GM12874 (cell line): ENCODE measurements at regions not wholly inside any gene's neighbourhood (a gene's known extent, or its start where the extent isn't known, plus 50 kb on each side); places are given as distances from the start of the nearest gene placed in this dataset.

Experiments used
- TF ChIP-seq, protein P1 (sequence below): IDR thresholded peaks from 2 replicates; pipeline ENCODE4 v1.5.1; 2011; ENCODE audit warnings: low read depth, mild to moderate bottlenecking, control low read depth, low read length, moderate library complexity; ENCODE audit not compliant: insufficient read depth

DNA sequence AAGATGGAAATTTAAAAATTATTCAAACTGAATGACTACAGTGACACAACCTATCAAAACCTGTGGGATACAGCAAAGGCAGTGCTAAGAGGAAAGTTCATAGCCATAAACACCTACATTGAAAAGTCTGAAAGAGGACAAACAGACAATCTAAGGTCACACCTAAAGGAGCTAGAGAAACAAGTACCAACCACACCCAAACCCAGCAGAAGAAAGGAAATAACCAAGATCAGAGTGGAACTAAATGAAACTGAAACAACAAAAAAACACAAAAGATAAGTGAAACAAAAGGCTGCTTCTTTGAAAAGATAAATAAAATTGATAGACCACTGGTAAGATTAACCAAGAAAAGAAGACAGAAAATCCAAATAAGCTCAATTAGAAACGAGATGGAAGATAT is 247.2 kb upstream of the ZNF804A start:
- TF ChIP-seq, protein P1, sequence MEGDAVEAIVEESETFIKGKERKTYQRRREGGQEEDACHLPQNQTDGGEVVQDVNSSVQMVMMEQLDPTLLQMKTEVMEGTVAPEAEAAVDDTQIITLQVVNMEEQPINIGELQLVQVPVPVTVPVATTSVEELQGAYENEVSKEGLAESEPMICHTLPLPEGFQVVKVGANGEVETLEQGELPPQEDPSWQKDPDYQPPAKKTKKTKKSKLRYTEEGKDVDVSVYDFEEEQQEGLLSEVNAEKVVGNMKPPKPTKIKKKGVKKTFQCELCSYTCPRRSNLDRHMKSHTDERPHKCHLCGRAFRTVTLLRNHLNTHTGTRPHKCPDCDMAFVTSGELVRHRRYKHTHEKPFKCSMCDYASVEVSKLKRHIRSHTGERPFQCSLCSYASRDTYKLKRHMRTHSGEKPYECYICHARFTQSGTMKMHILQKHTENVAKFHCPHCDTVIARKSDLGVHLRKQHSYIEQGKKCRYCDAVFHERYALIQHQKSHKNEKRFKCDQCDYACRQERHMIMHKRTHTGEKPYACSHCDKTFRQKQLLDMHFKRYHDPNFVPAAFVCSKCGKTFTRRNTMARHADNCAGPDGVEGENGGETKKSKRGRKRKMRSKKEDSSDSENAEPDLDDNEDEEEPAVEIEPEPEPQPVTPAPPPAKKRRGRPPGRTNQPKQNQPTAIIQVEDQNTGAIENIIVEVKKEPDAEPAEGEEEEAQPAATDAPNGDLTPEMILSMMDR = no peak

GRCh38 chr2:184357033-184357432 is 241.3 kb upstream of the ZNF804A start:
- TF ChIP-seq, protein P1 = no peak

DNA sequence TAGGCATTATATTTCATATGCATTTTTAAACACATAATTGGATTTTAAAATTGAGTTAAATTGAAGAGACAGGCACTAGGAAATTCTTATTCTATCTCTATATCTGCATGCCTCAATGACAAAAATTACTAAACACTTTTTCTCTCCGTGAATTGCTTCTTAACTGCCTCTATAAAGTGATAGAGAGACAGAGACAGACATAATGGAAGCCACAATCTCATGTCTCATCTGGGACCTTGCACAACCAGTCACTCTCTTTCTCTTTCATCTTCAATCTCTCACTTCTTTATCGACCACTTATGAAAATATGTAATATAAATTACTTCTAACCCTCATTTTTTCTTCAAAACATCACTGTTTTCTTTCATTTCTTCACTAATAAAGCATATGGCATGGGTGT is 238.9 kb upstream of the ZNF804A start:
- TF ChIP-seq, protein P1 = no peak

DNA sequence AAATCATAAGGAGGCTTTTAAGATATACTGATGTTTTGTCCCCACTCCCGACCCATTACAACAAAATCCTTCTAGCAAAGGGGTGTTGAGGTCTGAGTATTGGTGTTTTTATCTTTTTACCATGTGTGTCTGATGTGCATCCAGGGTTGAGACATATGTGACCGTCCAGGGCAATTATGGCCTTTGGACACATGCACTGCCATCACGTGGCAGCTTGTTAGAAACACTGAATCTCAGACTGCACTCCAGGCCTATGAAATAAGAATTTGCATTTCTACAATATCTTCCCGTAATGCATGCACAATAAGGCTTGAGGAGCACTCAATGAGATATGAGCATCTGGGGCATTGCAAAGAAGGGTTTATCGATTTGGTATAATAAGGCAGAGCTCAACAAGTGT is 235.1 kb upstream of the ZNF804A start:
- TF ChIP-seq, protein P1 = no peak

DNA sequence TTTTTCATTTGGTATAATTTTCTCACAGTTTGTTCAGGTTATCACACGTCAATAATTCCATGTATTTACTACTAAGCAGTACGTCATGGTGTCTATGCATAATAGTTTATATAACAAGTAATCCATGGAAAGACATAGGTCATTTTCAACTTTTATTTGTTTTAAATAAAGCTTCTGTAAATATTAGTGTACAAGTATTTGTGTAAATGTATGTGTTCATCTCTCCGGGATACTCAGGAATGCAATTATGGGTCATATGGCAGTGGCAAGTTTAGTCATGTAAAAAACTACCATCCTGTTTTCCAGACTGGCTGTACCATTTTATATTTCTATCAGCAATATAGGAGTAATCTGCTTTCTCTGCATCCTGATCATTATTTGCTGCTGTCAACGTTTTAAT is 231.1 kb upstream of the ZNF804A start:
- TF ChIP-seq, protein P1 = no peak

GRCh38 chr2:184369307-184369706 is 229.0 kb upstream of the ZNF804A start:
- TF ChIP-seq, protein P1 = no peak

DNA sequence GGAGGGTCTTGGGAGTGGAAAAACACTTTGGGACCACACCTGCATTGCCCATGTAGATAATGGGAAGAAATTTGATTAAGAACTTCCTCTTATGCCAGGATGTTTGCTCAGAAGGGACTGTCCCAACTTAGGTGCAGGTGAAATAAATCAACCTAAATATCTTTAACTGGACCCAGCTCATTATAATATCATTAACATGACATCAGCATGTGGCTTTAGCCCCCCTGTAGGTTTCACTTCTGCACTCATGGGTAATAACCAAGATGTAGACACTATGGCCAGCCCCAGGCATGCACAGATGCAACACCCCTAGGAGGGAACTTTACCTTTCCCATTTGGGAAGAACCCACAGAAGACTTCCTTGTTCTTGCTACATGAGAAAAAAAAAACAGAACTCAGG is 227.4 kb upstream of the ZNF804A start:
- TF ChIP-seq, protein P1 = no peak

DNA sequence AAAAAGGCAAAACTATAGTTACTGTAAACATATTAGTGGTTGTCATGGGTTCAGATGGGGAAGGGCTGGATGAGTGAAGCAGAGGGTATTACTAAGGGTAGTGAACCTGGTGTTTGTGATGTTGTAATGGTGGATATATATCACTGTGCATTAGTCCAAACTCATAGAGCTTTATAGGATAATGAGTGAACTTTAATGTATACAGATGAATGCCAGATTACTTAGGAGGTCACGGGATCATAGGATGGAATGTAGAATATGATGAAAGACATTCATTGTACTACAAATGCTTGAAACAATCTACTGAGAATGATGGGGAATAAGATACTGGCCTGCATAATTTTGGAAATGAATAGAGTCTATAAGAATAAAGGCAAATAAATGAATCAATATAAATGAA is 226.7 kb upstream of the ZNF804A start:
- TF ChIP-seq, protein P1 = no peak
